Fibroblast of villous mesenchyme (primary cell): ENCODE measurements at regions not wholly inside any gene's neighbourhood (a gene's known extent, or its start where the extent isn't known, plus 50 kb on each side); places are given as distances from the start of the nearest gene placed in this dataset.

Source experiments
- DNase-seq: peaks from one replicate; pipeline ENCODE4 v3.0.0-alpha.2; 2010; ENCODE audit warnings: low read depth
- H3K4me3 ChIP-seq: 2 replicates; pipeline ENCODE4 v1.5.1; 2011; ENCODE audit warnings: low read depth, mild to moderate bottlenecking, low read length
- TF ChIP-seq, protein P1 (sequence below): IDR thresholded peaks from 2 replicates; pipeline ENCODE4 v1.5.1; 2012; ENCODE audit warnings: low read depth, mild to moderate bottlenecking, low read length; ENCODE audit not compliant: insufficient read depth

DNA sequence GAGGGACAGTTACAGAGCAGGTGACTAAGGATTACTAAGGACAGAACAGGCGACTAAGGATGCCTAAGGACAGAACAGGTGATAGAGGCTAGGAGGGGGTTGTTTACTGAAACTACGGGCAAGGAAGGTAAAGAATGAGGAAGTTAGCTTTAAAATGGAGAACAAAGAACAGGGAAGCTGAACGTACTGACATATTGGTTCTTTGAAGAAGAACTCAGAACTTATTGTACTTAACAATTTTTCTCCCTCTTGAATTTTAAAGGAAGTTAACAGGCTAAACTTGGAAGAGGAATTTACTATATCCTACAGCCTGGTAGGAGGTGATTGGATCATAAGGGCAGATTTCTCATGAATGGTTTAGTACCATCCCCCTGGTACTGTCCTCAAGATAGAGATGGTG lies 290.2 kb downstream of the SHQ1 start:
- H3K4me3 ChIP-seq, result no peak overlapping the region
- no peak for DNase-seq
- TF ChIP-seq, protein P1, sequence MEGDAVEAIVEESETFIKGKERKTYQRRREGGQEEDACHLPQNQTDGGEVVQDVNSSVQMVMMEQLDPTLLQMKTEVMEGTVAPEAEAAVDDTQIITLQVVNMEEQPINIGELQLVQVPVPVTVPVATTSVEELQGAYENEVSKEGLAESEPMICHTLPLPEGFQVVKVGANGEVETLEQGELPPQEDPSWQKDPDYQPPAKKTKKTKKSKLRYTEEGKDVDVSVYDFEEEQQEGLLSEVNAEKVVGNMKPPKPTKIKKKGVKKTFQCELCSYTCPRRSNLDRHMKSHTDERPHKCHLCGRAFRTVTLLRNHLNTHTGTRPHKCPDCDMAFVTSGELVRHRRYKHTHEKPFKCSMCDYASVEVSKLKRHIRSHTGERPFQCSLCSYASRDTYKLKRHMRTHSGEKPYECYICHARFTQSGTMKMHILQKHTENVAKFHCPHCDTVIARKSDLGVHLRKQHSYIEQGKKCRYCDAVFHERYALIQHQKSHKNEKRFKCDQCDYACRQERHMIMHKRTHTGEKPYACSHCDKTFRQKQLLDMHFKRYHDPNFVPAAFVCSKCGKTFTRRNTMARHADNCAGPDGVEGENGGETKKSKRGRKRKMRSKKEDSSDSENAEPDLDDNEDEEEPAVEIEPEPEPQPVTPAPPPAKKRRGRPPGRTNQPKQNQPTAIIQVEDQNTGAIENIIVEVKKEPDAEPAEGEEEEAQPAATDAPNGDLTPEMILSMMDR, result no peak

DNA sequence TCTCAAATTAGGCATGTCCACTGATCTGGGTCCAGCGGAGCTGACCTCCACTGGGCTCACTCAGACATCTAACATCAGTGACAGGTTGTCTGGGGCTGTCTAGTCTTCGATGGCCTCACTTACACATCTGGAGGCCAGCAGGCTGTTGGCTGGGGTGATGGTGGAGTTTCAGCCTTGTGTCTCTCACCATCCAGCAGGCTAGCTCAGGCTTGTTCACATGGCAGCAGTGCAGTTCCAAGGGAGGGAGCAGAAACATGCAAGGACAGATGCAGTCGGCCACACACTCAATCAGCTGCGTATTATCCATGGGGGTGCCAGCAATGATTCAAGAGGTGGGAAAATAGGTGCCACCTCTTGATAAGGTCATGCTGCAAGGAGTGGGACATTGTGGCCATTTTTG lies 292.5 kb downstream of the SHQ1 start:
- no peak for DNase-seq
- TF ChIP-seq, protein P1, result no peak
- H3K4me3 ChIP-seq, result no peak overlapping the region

DNA sequence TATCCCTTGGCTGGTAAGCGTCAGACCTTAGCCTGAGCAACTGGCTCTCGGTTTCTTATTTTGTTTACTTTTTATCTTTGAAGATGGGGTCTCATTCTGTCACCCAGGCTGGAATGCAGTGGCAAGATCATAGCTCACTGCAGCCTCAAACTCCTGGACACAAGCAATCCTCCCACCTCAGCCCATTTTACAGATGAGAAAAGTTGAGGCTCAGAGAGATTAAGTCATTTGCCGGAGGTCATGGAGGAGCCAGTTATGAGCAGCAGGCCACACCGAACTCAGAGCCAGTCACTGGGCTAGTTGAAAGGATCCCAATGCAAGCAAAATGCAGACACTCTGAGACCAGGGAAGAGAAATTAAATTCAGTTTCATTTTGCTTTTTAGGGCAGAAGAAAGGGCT lies 293.6 kb downstream of the SHQ1 start:
- no peak for DNase-seq
- H3K4me3 ChIP-seq, result no peak overlapping the region
- TF ChIP-seq, protein P1, result no peak

DNA sequence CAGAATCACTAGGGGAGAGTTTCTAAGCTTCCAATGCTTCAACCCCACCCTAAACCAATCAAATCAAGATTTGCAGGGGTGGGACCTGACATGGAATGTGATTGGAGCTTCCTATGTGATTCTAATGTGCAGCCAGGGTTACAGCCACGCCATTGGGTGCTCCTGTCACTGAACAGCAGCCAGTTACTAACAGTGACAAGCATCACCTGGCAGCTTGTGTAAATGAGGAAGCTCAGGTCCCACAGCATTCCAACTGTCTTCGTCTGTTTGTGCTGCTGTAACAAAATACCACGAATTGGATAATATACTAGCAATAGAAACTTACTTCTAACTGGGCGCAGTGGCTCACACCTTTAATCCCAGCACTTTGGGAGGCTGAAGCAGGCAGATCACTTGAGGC lies 294.9 kb downstream of the SHQ1 start:
- DNase-seq, result no peak
- no peak overlapping the region for H3K4me3 ChIP-seq
- TF ChIP-seq, protein P1, result no peak

DNA sequence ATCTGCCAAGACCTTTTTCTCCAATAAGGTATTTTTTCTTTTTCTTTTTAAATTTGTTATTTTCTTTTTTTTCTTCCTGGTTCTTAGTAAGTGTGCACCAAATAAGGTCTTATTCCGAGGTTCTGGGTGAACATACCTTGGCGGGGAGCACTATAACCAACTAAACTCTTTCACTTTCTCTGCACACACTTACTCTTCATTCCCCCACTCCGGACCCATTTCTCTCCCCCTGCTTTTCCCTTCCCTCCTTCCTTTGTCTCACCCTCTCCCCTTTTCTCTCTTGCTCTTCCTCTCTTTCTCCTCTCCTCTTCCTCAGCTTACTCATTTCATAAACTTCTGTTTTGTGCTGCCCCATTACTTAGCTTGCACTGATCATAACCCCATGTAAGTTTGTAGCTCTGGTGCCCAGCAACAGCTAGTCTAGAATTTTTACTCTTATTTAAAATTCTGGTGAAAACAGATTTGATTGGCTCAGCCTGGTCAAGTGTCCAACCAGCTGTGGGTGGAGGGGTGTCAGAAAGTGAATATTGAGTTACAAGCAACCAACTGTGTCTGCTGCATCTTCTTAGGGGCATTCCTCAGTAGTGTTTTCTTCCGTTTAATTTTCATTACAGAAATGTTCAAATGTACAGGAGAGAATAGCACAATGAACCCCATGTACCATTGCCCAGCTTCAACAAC lies 297.5 kb downstream of the SHQ1 start:
- no peak for DNase-seq
- TF ChIP-seq, protein P1, result no peak
- no peak overlapping the region for H3K4me3 ChIP-seq

DNA sequence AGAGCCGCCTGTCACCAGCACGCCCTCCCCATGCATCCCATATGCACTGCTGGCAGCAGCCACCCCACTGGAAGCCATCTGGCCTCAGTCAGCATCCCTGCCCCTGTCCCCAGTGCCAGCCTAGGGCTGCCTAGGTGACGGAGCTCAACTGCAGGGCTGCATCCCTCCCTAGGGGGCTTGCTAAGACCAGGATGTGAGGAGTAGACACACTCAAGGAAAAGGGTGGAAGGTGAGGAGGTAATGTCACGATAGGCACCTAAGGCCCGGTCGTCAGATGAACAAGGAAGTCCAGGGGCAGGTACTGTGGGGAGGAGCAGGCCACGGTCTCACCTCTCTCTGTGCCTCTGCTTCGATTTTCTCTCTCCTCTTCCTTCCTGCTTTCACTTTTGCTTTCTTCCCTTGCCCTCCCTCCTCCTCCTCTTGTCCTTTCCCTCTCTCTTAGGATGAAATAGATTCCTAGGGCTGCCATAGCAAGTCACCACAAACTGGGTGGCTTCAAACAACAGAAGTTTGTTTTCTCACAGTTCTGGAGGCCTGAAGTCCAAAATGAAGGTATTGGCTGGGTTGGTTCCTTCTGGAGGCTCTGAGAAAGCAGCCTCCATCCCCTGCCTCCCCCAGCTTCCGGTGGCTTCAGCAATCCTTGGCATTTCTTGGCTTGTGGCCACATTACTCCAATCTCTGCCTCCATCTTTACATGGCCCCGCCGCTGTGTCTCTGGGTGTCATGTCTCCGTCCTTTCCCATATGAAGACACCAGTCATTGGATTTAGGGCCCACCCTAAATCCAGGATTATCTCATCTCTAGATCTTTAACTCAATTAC lies 298.3 kb downstream of the SHQ1 start:
- peak overlapping the region; percentile 21 for H3K4me3 ChIP-seq
- TF ChIP-seq, protein P1, result no peak

DNA sequence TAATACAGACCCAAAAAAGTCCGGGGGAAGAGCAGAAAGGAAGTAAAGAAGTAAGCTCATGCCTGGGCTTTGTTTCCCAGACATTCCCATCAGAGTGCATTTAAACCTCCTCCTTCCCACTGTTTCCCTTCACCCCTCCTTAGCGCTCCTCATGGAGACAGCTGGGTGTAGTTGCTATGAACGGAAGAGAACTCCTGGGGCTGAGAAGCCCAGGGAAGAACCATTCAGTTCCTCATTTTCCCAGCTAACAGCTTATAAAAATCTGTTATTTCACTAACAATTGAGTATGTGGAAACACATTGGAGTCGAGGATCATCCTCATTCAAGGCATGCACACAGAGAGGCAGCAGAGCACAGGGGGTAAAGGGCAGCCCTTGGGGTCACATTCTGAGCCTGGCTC lies 299.3 kb downstream of the SHQ1 start:
- H3K4me3 ChIP-seq, result no peak overlapping the region
- TF ChIP-seq, protein P1, result no peak
- DNase-seq, result no peak

More for the DNA sequence above, 298.3 kb downstream of the SHQ1 start:
- peak; percentile 4 for DNase-seq
